Gastrocnemius medialis (tissue), 4 donors: ENCODE measurements at regions not wholly inside any gene's neighbourhood (a gene's known extent, or its start where the extent isn't known, plus 50 kb on each side); places are given as distances from the start of the nearest gene placed in this dataset.
A peak's percentile ranks its signal among the peaks of the same experiment; 100 is the strongest.

Source experiments
- ATAC-seq, 2 donors: fragments of 150-250 bp; one replicate each; pipeline ENCODE4 v1.9.1; 2016
- DNase-seq, 2 donors: peaks; one replicate each; pipeline ENCODE4 v3.0.0-alpha.2; 2019
- H3K27ac ChIP-seq, 4 donors: fragments of 200-600 bp; sonication (generic); 1 replicate in 1 of 4; 2 replicates in 3 of 4; pipeline ENCODE4 v1.5.1; 2016 to 2018; ENCODE audit warnings: mild to moderate bottlenecking in 2 of 4, moderate library complexity in 1 of 4
- H3K27me3 ChIP-seq, 3 donors: fragments of 200-600 bp; sonication (generic) in 2 of 3; 1 replicate in 1 of 3; 2 replicates in 2 of 3; pipeline versions ENCODE4 v1.5.1 to v1.6.0; 2016 to 2019; ENCODE audit warnings: mild to moderate bottlenecking in 1 of 3, moderate library complexity in 1 of 3
- H3K36me3 ChIP-seq, 2 donors: fragments of 200-600 bp; sonication (generic) in 1 of 2; one replicate each; pipeline ENCODE4 v1.5.1; 2017 to 2018
- H3K4me1 ChIP-seq, 2 donors: fragments of 200-600 bp; sonication (generic) in 1 of 2; one replicate each; pipeline ENCODE4 v1.5.1; 2016 to 2017; ENCODE audit warnings: mild to moderate bottlenecking in 2 of 2
- H3K4me3 ChIP-seq, 4 donors: fragments of 200-600 bp; sonication (generic) in 3 of 4; 1 replicate in 1 of 4; 2 replicates in 3 of 4; pipeline ENCODE4 v1.5.1; 2016 to 2019; ENCODE audit warnings: mild to moderate bottlenecking in 2 of 4
- H3K9me3 ChIP-seq, 3 donors: fragments of 200-600 bp; sonication (generic) in 2 of 3; 1 replicate in 1 of 3; 2 replicates in 2 of 3; pipeline ENCODE4 v1.5.1; 2016 to 2019
- POLR2A ChIP-seq, 2 donors: fragments of 450-650 bp; IDR thresholded peaks; one replicate each; pipeline ENCODE4 v1.6.1; 2017; ENCODE audit warnings: antibody characterized with exemption in 2 of 2, mild to moderate bottlenecking in 2 of 2, moderate library complexity in 2 of 2
- in situ Hi-C, 4 donors: fragments of 200-750 bp; cut with MboI; loops; one replicate each; pipeline versions ENCODE4 v1.15.0 to v1.8.0; 2017; ENCODE audit warnings: low sequenced_read_pairs in 4 of 4
- intact Hi-C: fragments of 100-400 bp; cut with DNase I; formaldehyde crosslinking; loops from one replicate; pipeline ENCODE4 v1.15.1; 2023; ENCODE audit warnings: low total_unique reads
- TF ChIP-seq, protein P1 (sequence below), 5 experiments: fragments of 450-650 bp in 3 of 5; fragments of 200-600 bp in 2 of 5; sonication (generic) in 2 of 5; IDR thresholded peaks in 4 of 5; conservative IDR thresholded peaks in 1 of 5; 1 replicate in 4 of 5; 2 replicates in 1 of 5; pipeline ENCODE4 v1.5.1; 2016 to 2019; ENCODE audit warnings: antibody characterized with exemption in 5 of 5, mild to moderate bottlenecking in 3 of 5, moderate library complexity in 3 of 5

DNA sequence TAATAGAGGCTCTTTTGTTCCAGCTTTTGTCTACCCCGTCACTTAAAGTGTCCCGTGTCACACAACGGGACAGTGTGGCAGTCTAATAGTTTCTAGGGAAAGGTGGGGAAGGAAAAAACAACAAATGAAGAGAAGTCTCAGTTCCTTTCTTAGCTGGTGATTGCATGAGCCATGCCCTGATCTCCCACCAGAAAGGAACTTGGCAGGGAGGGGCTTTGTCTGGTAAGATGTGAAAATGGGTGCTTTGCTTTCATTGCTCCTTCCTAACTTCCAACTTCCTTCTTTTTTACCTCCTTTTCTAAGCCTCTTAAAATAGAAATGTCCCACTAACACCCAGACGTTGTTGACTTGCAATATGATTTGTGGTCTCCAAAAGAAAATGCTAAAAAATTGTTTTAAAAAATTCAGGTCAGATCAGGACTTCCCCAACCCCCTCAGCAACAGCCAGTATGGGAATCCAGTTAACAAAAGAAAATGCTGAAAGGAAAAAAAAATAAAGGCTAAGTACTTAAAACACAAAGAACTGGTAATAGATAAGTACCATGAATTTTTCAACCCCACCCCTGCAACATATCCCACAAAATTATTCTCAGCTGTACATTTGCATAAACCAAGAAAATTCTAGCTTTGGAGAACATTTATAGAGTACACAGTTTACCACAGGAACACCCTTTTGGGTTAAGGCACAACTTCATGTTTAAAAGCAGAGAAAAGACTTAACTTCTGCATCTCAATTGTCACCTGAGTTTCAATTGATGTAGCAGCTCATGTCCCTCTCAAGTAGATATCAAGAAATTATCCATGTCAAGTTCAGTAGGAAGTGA lies 106.2 kb downstream of the NIBAN1 start:
- no peak for TF ChIP-seq POLR2A (IDR thresholded peaks at IDR 0.05)
- TF ChIP-seq, protein P1, sequence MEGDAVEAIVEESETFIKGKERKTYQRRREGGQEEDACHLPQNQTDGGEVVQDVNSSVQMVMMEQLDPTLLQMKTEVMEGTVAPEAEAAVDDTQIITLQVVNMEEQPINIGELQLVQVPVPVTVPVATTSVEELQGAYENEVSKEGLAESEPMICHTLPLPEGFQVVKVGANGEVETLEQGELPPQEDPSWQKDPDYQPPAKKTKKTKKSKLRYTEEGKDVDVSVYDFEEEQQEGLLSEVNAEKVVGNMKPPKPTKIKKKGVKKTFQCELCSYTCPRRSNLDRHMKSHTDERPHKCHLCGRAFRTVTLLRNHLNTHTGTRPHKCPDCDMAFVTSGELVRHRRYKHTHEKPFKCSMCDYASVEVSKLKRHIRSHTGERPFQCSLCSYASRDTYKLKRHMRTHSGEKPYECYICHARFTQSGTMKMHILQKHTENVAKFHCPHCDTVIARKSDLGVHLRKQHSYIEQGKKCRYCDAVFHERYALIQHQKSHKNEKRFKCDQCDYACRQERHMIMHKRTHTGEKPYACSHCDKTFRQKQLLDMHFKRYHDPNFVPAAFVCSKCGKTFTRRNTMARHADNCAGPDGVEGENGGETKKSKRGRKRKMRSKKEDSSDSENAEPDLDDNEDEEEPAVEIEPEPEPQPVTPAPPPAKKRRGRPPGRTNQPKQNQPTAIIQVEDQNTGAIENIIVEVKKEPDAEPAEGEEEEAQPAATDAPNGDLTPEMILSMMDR (IDR thresholded peaks at IDR 0.05 in 4 of 5, conservative IDR thresholded peaks at IDR 0.05 in 1 of 5): no peak
- peak overlapping the region in 1 of 4 donors; percentile 33 for H3K27ac ChIP-seq
- no peaks in the 10 kb centered on the region for H3K36me3 ChIP-seq
- H3K4me1 ChIP-seq: no peaks in the 10 kb centered on the region
- ATAC-seq (no peak), DNase-seq (no peak)
- no peaks in the 10 kb centered on the region for H3K27me3 ChIP-seq
- H3K4me3 ChIP-seq: no peak overlapping the region
- H3K9me3 ChIP-seq: no peaks in the 10 kb centered on the region
- intact Hi-C loops: no loop called here
- in situ Hi-C loops: no loop called here

DNA sequence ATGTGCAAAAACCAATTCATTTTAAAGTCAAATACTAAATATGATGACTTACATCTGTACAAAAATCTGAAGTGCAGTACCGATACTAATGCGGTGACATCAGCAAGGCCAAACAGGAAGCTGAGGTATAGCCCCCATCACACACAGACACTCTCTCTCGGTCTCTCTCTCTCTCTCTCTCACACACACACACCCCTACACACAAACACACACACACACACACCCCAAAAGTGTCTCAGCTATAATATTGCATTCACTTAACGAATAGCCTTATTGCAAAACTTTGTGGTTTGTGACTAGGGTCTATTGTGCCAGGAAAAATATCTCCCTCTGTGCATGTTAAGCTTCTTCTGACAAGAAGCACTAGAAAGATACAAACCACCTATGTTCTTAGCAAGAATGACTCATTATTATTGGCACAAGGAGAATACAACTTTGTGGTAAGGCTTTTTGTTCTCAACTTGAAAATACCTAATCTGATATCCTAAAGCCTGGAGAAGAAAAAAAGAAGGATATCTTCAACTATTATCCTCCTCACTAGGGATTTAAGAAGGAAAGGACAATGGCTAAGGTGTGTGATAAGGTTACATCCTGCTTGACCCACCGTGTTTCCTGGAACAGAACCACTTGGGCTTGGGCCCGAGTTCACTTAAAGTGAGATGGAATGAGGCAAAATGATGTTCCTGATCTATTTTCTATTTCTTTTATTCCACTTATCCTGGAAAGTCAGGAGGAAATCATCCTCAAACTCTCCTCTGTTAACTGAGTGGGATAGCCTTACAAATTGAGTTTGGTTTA lies 107.1 kb downstream of the NIBAN1 start:
- Histone ChIP-seq H3K27ac (peak overlapping the region in 2 of 4 donors; percentile 33 to 37), H3K4me1 (no peaks in the 10 kb centered on the region), H3K9me3 (no peaks in the 10 kb centered on the region), H3K27me3 (no peaks in the 10 kb centered on the region), H3K36me3 (no peaks in the 10 kb centered on the region), H3K4me3 (no peak overlapping the region)
- peak; percentile 68 to 73 for ATAC-seq
- intact Hi-C loops (no loop called here), in situ Hi-C loops (no loop called here)
- DNase-seq: no peak
- TF ChIP-seq, protein P1 (IDR thresholded peaks at IDR 0.05 in 4 of 5, conservative IDR thresholded peaks at IDR 0.05 in 1 of 5): no peak
- TF ChIP-seq POLR2A (IDR thresholded peaks at IDR 0.05): no peak

DNA sequence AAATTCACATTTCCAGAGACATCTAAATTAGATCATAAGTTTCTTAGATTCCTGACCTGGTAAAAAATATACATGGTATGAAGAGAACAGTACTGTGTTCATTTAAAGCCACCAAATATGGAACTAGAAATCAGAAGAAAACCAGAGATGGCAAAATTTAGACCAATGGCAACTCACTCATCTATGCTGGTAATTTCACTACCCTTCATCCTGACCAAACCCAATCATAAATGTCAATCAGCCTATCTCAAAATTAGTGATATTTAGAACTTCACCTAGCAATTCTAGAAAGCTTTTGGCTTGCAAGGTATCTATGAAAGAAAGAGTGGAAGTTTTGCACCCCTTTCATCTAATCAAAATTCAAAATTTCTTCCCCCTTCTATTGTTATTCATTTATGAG lies 107.7 kb downstream of the NIBAN1 start:
- Histone ChIP-seq H3K27me3 (no peaks in the 10 kb centered on the region), H3K9me3 (no peaks in the 10 kb centered on the region), H3K4me1 (peaks cover 0 to 4% of the 10 kb centered on the region in 2 donors), H3K27ac (no peak overlapping the region), H3K36me3 (no peaks in the 10 kb centered on the region), H3K4me3 (no peak overlapping the region)
- DNase-seq (no peak), ATAC-seq (no peak)
- no peak for TF ChIP-seq POLR2A (IDR thresholded peaks at IDR 0.05)
- TF ChIP-seq, protein P1 (IDR thresholded peaks at IDR 0.05 in 4 of 5, conservative IDR thresholded peaks at IDR 0.05 in 1 of 5): no peak
- intact Hi-C loops (no loop called here), in situ Hi-C loops (no loop called here)

DNA sequence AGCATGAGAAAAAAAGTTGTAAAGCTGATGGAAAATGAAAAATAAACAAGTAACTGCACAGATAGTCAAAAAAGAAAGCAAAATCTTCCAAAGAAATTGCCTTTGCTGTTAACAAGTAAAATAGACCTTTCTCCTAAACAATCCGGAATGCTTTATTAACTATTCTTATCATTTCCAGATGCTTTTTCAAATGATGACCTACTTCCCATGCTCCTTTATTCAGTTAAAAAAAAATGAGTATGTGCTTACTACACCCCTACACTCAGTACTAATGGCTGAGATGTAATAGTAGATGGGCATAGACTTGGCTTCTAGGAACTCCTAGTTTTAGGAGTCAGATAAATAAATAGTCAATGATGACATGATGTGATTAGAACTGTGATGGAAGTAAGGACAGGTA lies 108.5 kb downstream of the NIBAN1 start:
- ATAC-seq (no peak), DNase-seq (no peak)
- H3K4me3 ChIP-seq: no peak overlapping the region
- in situ Hi-C loops: no loop called here
- H3K27me3 ChIP-seq: no peaks in the 10 kb centered on the region
- intact Hi-C loops: no loop called here
- no peaks in the 10 kb centered on the region for H3K36me3 ChIP-seq
- no peaks in the 10 kb centered on the region for H3K9me3 ChIP-seq
- TF ChIP-seq, protein P1 (IDR thresholded peaks at IDR 0.05 in 4 of 5, conservative IDR thresholded peaks at IDR 0.05 in 1 of 5): no peak
- no peak for TF ChIP-seq POLR2A (IDR thresholded peaks at IDR 0.05)
- H3K27ac ChIP-seq: no peak overlapping the region
- H3K4me1 ChIP-seq: peaks cover 6 to 10% of the 10 kb centered on the region in 2 donors
